NCI-H2196 treated with DMSO at 0.1 percent for 48 hours (cell line): ENCODE measurements at regions not wholly inside any gene's neighbourhood (a gene's known extent, or its start where the extent isn't known, plus 50 kb on each side); places are given as distances from the start of the nearest gene placed in this dataset.

Experiments
- DNase-seq: peaks from one replicate; lab custom pipeline; 2025; ENCODE audit not compliant: unreplicated experiment; lab: John Stamatoyannopoulos, UW

- DNase-seq = no peak
Observed at GRCh38 chr18:67300498-67300897, 216.0 kb downstream of the DSEL start.

- no peak for DNase-seq
Observed at GRCh38 chr18:67292814-67293213, 223.7 kb downstream of the DSEL start.

- no peak for DNase-seq
Observed at GRCh38 chr18:67290421-67290820, 226.1 kb downstream of the DSEL start.

GRCh38 chr18:67285583-67285982, 230.9 kb downstream of the DSEL start:
- no peak for DNase-seq

- no peak for DNase-seq
Observed at GRCh38 chr18:67282796-67283195, 233.7 kb downstream of the DSEL start.

- no peak for DNase-seq
Observed at GRCh38 chr18:67281746-67282145, 234.8 kb downstream of the DSEL start.

GRCh38 chr18:67280486-67281242, 235.9 kb downstream of the DSEL start:
- no peak for DNase-seq

- no peak for DNase-seq
Observed at GRCh38 chr18:67279988-67280387, 236.5 kb downstream of the DSEL start.

- no peak for DNase-seq
Observed at GRCh38 chr18:67278984-67279383, 237.5 kb downstream of the DSEL start.

GRCh38 chr18:67276638-67277037, 239.9 kb downstream of the DSEL start:
- DNase-seq = no peak

GRCh38 chr18:67273288-67273687, 243.2 kb downstream of the DSEL start:
- DNase-seq = no peak

- no peak for DNase-seq
Observed at GRCh38 chr18:67269206-67269605, 247.3 kb downstream of the DSEL start.

- DNase-seq = no peak
Observed at GRCh38 chr18:67268530-67268929, 248.0 kb downstream of the DSEL start.

GRCh38 chr18:67266246-67267237, 250.0 kb downstream of the DSEL start:
- DNase-seq = no peak

GRCh38 chr18:67265464-67266245, 250.9 kb downstream of the DSEL start:
- DNase-seq = no peak

- DNase-seq = no peak
Observed at GRCh38 chr18:67261931-67262552, 254.5 kb downstream of the DSEL start.

- DNase-seq = no peak
Observed at GRCh38 chr18:67260841-67261240, 255.7 kb downstream of the DSEL start.

GRCh38 chr18:67250776-67251424, 265.6 kb downstream of the DSEL start:
- DNase-seq = no peak

GRCh38 chr18:67243799-67244587, 272.5 kb downstream of the DSEL start:
- no peak for DNase-seq
